ENCODE measurements at regions not wholly inside any gene's neighbourhood (a gene's known extent, or its start where the extent isn't known, plus 50 kb on each side); places are given as distances from the start of the nearest gene placed in this dataset.

DNA sequence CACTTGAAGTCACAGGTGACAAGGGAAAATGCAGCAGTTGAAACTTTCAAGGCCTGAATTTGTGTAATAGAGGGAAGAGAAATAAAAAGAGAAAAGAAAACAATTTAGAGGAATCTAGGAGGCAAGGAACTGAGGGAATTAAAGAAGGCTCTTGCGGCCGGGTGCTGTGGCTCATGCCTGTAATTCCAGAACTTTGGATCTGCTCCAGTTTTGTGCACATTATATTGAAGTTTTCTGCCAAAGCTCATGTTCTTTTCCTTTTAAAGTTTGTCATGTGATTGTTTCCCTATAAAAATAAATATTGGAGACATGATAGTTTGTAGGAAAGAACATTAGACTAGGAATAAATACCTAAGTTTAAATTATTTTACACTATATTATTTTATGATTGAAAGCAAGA is 433.9 kb upstream of the CPEB2 start:
- TF ChIP-seq, protein P1, sequence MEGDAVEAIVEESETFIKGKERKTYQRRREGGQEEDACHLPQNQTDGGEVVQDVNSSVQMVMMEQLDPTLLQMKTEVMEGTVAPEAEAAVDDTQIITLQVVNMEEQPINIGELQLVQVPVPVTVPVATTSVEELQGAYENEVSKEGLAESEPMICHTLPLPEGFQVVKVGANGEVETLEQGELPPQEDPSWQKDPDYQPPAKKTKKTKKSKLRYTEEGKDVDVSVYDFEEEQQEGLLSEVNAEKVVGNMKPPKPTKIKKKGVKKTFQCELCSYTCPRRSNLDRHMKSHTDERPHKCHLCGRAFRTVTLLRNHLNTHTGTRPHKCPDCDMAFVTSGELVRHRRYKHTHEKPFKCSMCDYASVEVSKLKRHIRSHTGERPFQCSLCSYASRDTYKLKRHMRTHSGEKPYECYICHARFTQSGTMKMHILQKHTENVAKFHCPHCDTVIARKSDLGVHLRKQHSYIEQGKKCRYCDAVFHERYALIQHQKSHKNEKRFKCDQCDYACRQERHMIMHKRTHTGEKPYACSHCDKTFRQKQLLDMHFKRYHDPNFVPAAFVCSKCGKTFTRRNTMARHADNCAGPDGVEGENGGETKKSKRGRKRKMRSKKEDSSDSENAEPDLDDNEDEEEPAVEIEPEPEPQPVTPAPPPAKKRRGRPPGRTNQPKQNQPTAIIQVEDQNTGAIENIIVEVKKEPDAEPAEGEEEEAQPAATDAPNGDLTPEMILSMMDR (IDR thresholded peaks at IDR 0.05) = no peak
- TF ChIP-seq POLR2A (IDR thresholded peaks at IDR 0.05) = no peak
- TF ChIP-seq EP300 (IDR thresholded peaks at IDR 0.05) = no peak

Measured in tibial nerve (tissue), 4 donors.